AG09309 (cell line): ENCODE measurements at regions not wholly inside any gene's neighbourhood (a gene's known extent, or its start where the extent isn't known, plus 50 kb on each side); places are given as distances from the start of the nearest gene placed in this dataset.

Source experiments
- DNase-seq: peaks from one replicate; pipeline ENCODE4 v3.0.0-alpha.2; 2010; ENCODE audit warnings: low read depth
- H3K4me3 ChIP-seq: 2 replicates; pipeline ENCODE4 v1.5.1; 2011; ENCODE audit warnings: mild to moderate bottlenecking, low read depth, low read length, moderate library complexity; ENCODE audit not compliant: control insufficient read depth
- TF ChIP-seq, protein P1 (sequence below): IDR thresholded peaks from 2 replicates; pipeline ENCODE4 v1.5.1; 2011; ENCODE audit warnings: mild to moderate bottlenecking, low read depth, low read length, inconsistent platforms; ENCODE audit not compliant: insufficient read depth, control insufficient read depth; ENCODE audit errors: missing control alignments

DNA sequence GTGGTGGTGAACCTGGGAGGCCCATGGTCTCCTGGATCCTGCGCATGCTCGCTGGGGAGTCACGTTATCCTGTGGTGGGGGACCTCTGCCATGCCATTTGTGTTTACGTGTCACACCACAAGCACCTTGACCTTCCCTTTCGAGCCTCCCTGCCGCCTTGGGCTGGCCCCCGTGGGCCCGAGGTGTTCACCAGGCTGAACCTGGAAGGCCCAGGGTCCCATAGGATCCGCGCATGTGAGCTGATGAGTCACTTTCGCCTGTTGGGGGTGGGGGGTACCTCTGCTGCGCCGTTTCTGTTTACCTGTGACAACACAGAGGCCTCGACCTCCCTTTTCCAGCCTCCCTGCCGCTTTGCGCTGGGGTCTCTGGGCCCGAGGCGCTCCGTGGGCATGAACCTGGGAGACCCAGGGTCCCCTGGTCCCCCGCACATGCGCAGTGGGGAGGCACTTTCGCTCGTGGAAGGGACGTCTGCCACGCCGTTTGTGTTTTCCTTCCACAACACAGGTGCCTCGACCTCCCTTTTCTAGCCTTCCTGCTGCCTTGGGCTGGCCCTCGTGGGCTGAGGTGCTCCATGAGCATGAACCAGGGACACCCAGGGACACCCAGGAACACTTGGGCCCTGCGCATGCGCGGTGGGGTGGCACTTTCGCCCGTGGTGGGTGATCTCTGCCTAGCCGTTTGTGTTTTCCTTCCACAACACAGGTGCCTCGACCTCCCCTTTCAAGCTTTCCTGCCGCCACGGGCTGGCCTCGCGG is 334.1 kb downstream of the ALG10 start:
- DNase-seq = no peak
- H3K4me3 ChIP-seq = no peak overlapping the region
- TF ChIP-seq, protein P1, sequence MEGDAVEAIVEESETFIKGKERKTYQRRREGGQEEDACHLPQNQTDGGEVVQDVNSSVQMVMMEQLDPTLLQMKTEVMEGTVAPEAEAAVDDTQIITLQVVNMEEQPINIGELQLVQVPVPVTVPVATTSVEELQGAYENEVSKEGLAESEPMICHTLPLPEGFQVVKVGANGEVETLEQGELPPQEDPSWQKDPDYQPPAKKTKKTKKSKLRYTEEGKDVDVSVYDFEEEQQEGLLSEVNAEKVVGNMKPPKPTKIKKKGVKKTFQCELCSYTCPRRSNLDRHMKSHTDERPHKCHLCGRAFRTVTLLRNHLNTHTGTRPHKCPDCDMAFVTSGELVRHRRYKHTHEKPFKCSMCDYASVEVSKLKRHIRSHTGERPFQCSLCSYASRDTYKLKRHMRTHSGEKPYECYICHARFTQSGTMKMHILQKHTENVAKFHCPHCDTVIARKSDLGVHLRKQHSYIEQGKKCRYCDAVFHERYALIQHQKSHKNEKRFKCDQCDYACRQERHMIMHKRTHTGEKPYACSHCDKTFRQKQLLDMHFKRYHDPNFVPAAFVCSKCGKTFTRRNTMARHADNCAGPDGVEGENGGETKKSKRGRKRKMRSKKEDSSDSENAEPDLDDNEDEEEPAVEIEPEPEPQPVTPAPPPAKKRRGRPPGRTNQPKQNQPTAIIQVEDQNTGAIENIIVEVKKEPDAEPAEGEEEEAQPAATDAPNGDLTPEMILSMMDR = no peak

- H3K4me3 ChIP-seq = no peak overlapping the region
- TF ChIP-seq, protein P1 = no peak
- DNase-seq = no peak
These were observed 335.5 kb downstream of the ALG10 start for GRCh38 chr12:34357791-34358190.

- no peak overlapping the region for H3K4me3 ChIP-seq
- no peak for DNase-seq
- TF ChIP-seq, protein P1 = no peak
These were observed 335.9 kb downstream of the ALG10 start for GRCh38 chr12:34358198-34358597.

- TF ChIP-seq, protein P1 = no peak
- H3K4me3 ChIP-seq = no peak overlapping the region
- DNase-seq = no peak
These were observed 339.5 kb downstream of the ALG10 start for GRCh38 chr12:34361721-34362316.

DNA sequence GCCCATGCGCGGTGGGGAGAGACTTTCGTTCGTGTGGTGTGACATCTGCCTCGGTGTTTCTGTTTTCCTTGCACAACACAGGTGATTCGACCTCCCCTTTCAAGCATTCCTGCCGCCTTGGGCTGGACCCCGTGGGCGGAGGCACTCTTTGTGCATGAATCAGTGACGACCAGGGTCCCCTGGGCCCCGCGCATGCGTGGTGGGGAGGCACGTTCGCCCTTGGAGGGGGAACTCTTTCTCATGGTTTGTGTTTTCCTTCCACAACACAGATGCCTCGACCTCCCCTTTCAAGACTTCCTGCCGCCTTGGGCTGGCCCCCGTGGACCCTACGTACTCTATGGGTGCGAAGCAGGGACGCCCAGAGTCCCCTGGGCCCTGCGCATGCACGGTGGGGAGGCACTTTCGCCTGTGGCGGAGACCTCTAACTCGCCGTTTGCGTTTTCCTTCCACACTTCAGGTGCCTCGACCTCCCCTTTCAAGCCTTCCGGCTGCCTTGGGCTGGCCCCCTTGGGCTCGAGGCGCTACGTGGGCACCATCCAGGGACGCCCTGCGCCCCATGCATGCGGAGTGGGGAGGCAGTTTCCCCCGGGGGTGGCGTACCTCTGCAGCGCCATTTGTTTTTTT is 340.9 kb downstream of the ALG10 start:
- H3K4me3 ChIP-seq = no peak overlapping the region
- TF ChIP-seq, protein P1 = no peak
- no peak for DNase-seq

DNA sequence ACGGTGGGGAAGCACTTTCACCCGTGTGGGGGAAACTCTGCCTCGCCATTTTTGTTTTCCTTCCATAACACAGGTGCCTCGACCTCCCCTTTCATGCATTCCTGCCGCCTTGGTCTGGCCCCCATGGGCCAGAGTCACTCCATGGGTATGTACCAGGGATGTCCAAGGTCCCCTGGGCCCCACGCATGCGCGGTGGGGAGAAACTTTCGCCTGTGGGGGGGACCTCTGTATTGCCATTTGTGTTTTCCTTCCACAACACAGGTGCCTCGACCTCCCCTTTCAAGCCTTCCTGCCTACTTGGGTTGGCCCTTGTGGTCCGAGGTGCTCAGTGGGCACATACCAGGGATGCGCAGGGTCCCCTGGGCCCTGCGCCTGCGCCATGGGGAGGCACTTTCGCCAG is 345.8 kb downstream of the ALG10 start:
- DNase-seq = no peak
- TF ChIP-seq, protein P1 = no peak
- no peak overlapping the region for H3K4me3 ChIP-seq
